ENCODE measurements at regions not wholly inside any gene's neighbourhood (a gene's known extent, or its start where the extent isn't known, plus 50 kb on each side); places are given as distances from the start of the nearest gene placed in this dataset.

- TF ChIP-seq CTCF (conservative IDR thresholded peaks at IDR 0.05; ENCODE audit: low read depth, low read length) (peak; percentile 29; the same call in 1 of the 2 replicates), CEBPB (IDR thresholded peaks at IDR 0.05; ENCODE audit: low read depth, low read length) (no peak), POLR2A (IDR thresholded peaks at IDR 0.05; ENCODE audit: low read depth, low read length) (no peak), RAD21 (IDR thresholded peaks at IDR 0.05; ENCODE audit: low read length) (peak; percentile 38)
Observed at GRCh38 chr1:241408170-241408569, 51.2 kb upstream of the RGS7 start.
